B cell (primary cell): ENCODE measurements at regions not wholly inside any gene's neighbourhood (a gene's known extent, or its start where the extent isn't known, plus 50 kb on each side); places are given as distances from the start of the nearest gene placed in this dataset.

Source experiments
- ATAC-seq: fragments of 200-7000 bp; cut with Tn5 transposase; one replicate; pipeline ENCODE4 v1.10.0; 2021; ENCODE audit warnings: low read depth, mild to moderate bottlenecking, moderate number of reproducible peaks, moderate library complexity
- CTCF ChIA-PET: fragments of 350-600 bp; sonication (Branson Sonifier 250); formaldehyde crosslinking; loops from one replicate; lab custom pipeline; 2021; ENCODE audit warnings: antibody characterized with exemption, inconsistent platforms; lab: Charles Lee
- POLR2A ChIA-PET: fragments of 350-600 bp; sonication (Branson Sonifier 250); formaldehyde crosslinking; loops from one replicate; lab custom pipeline; 2021; ENCODE audit warnings: antibody characterized with exemption; lab: Charles Lee
- DNase-seq: peaks from one replicate; pipeline ENCODE4 v3.0.0; 2013
- H2AFZ ChIP-seq: 2 replicates; pipeline ENCODE4 v1.6.1; 2012; ENCODE audit warnings: mild to moderate bottlenecking, low read depth, low read length; ENCODE audit not compliant: insufficient read depth, poor library complexity, severe bottlenecking
- H3K27ac ChIP-seq, 2 donors: 1 replicate in 1 of 2; 2 replicates in 1 of 2; pipeline ENCODE4 v1.5.1; 2012 to 2013; ENCODE audit warnings: low read length in 2 of 2, mild to moderate bottlenecking in 2 of 2, moderate library complexity in 1 of 2
- H3K27me3 ChIP-seq, 4 experiments: fragments of 200-600 bp in 1 of 4; sonication (generic) in 1 of 4; replicated peaks in 1 of 4; 1 replicate in 2 of 4; 2 replicates in 2 of 4; pipeline versions ENCODE4 v1.6.1 to v1.7.0; 2013 to 2016; ENCODE audit warnings: low read length in 3 of 4, mild to moderate bottlenecking in 2 of 4, mixed read lengths in 1 of 4, moderate library complexity in 1 of 4; ENCODE audit not compliant: insufficient read depth in 4 of 4, control insufficient read depth in 3 of 4; ENCODE audit errors: control extremely low read depth in 1 of 4
- H3K36me3 ChIP-seq, 2 experiments: replicated peaks in 1 of 2; 1 replicate in 1 of 2; 2 replicates in 1 of 2; pipeline versions ENCODE4 v1.6.1 to v1.7.1; 2013; ENCODE audit warnings: low read length in 1 of 2; ENCODE audit not compliant: insufficient read depth in 2 of 2, control insufficient read depth in 1 of 2; ENCODE audit errors: control extremely low read depth in 1 of 2, extremely low read depth in 1 of 2
- H3K4me1 ChIP-seq, 2 donors: fragments of 200-600 bp in 1 of 2; sonication (generic) in 1 of 2; 1 replicate in 1 of 2; 2 replicates in 1 of 2; pipeline versions ENCODE4 v1.5.1 to v1.6.1; 2013 to 2017; ENCODE audit warnings: low read length in 2 of 2; ENCODE audit not compliant: control insufficient read depth in 2 of 2, insufficient read depth in 2 of 2
- H3K4me2 ChIP-seq: replicated peaks from 2 replicates; pipeline ENCODE3; 2012; ENCODE audit warnings: mild to moderate bottlenecking, low read depth, low read length; ENCODE audit not compliant: poor library complexity, severe bottlenecking
- H3K4me3 ChIP-seq, 5 experiments: fragments of 200-600 bp in 1 of 5; sonication (generic) in 1 of 5; 1 replicate in 3 of 5; 2 replicates in 2 of 5; pipeline versions ENCODE4 v1.5.1 to v1.7.0; 2011 to 2016; ENCODE audit warnings: low read length in 4 of 5, mild to moderate bottlenecking in 4 of 5, low read depth in 2 of 5, control low read depth in 1 of 5, moderate library complexity in 1 of 5; ENCODE audit not compliant: insufficient read depth in 1 of 5; ENCODE audit errors: control extremely low read depth in 1 of 5, extremely low read depth in 1 of 5
- H3K79me2 ChIP-seq: fragments of 200-600 bp; sonication (generic); one replicate; pipeline ENCODE4 v1.6.0; 2016; ENCODE audit warnings: low read length; ENCODE audit not compliant: control insufficient read depth, insufficient read depth
- H3K9ac ChIP-seq: fragments of 200-600 bp; sonication (generic); 2 replicates; pipeline ENCODE4 v1.6.1; 2017; ENCODE audit warnings: mild to moderate bottlenecking, low read length, moderate library complexity
- H3K9me3 ChIP-seq, 3 donors: one replicate each; pipeline versions ENCODE4 v1.6.1 to v1.7.1; 2013; ENCODE audit warnings: low read length in 2 of 3; ENCODE audit not compliant: control insufficient read depth in 2 of 3, insufficient read depth in 1 of 3; ENCODE audit errors: control extremely low read depth in 1 of 3
- H4K20me1 ChIP-seq: 2 replicates; pipeline ENCODE4 v1.6.0; 2012; ENCODE audit warnings: mild to moderate bottlenecking, low read length; ENCODE audit not compliant: insufficient read depth, control insufficient read depth, poor library complexity, severe bottlenecking
- H3K27ac Mint-ChIP-seq: one replicate; pipeline ENCODE4 v1.8.0; 2021; ENCODE audit warnings: mixed read lengths
- H3K27me3 Mint-ChIP-seq: one replicate; pipeline ENCODE4 v1.8.0; 2021; ENCODE audit warnings: mixed read lengths
- H3K4me1 Mint-ChIP-seq: one replicate; pipeline ENCODE4 v1.8.0; 2021; ENCODE audit warnings: mixed read lengths
- H3K4me3 Mint-ChIP-seq: one replicate; pipeline ENCODE4 v1.8.0; 2021; ENCODE audit warnings: mixed read lengths
- H3K9me3 Mint-ChIP-seq: one replicate; pipeline ENCODE4 v1.8.0; 2022; ENCODE audit warnings: mixed read lengths; ENCODE audit not compliant: insufficient read depth
- EZH2 ChIP-seq: IDR thresholded peaks from 2 replicates; pipeline ENCODE4 v1.6.1; 2012; ENCODE audit warnings: borderline replicate concordance, low read depth, mild to moderate bottlenecking, moderate library complexity, low read length; ENCODE audit not compliant: insufficient read depth, poor library complexity, severe bottlenecking
- WGBS: methylation state at CpG from one replicate; pipeline ENCODE4 v1.1.5; 2013; ENCODE audit warnings: missing lambda C conversion rate; ENCODE audit not compliant: insufficient coverage; 5-methylcytosine and 5-hydroxymethylcytosine counted together
- intact Hi-C: fragments of 100-400 bp; cut with micrococcal nuclease; formaldehyde crosslinking; loops from one replicate; pipeline ENCODE4 v1.10.0; 2022
- TF ChIP-seq, protein P1 (sequence below): fragments of 200-600 bp; IDR thresholded peaks from one replicate; pipeline ENCODE4 v1.8.0; 2022; ENCODE audit warnings: antibody characterized with exemption, mild to moderate bottlenecking

DNA sequence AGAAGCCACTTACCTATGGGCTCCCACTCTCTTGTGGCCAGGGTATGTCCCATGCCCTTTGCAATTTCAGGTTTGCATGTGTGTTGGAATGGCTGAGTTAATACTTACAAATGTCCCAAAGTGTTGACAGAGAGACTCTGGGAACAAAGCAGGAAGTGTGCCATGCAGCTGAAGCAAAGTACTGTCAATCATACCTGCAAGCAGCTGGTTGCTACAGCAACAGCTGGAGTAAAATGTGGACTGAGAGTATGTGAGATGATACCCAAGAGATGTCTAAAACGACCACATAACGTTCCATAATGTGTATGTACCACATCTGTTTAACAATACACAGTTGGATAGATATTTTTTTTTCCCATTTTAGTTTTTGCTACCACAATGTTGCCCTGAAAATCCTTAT lies 82.8 kb upstream of the CAMK2D start:
- H3K9ac ChIP-seq: no peak overlapping the region
- H3K36me3 ChIP-seq: no peaks in the 10 kb centered on the region
- Mint-ChIP-seq H3K4me3 (no peak overlapping the region), H3K27me3 (peaks cover 6% of the 10 kb centered on the region), H3K9me3 (no peaks in the 10 kb centered on the region), H3K27ac (no peak overlapping the region), H3K4me1 (peaks cover 7% of the 10 kb centered on the region)
- ChIA-PET POLR2A (no interaction called here), CTCF (no interaction called here)
- H3K4me1 ChIP-seq: no peaks in the 10 kb centered on the region
- DNase-seq: no peak
- intact Hi-C loops: no loop called here
- WGBS: no CpG with 5 or more reads among the region's 2 CpGs
- ATAC-seq: no peak
- no peaks in the 10 kb centered on the region for H3K79me2 ChIP-seq
- no peak overlapping the region for H3K4me3 ChIP-seq
- no peak overlapping the region for H3K4me2 ChIP-seq
- TF ChIP-seq EZH2: no peak
- TF ChIP-seq, protein P1, sequence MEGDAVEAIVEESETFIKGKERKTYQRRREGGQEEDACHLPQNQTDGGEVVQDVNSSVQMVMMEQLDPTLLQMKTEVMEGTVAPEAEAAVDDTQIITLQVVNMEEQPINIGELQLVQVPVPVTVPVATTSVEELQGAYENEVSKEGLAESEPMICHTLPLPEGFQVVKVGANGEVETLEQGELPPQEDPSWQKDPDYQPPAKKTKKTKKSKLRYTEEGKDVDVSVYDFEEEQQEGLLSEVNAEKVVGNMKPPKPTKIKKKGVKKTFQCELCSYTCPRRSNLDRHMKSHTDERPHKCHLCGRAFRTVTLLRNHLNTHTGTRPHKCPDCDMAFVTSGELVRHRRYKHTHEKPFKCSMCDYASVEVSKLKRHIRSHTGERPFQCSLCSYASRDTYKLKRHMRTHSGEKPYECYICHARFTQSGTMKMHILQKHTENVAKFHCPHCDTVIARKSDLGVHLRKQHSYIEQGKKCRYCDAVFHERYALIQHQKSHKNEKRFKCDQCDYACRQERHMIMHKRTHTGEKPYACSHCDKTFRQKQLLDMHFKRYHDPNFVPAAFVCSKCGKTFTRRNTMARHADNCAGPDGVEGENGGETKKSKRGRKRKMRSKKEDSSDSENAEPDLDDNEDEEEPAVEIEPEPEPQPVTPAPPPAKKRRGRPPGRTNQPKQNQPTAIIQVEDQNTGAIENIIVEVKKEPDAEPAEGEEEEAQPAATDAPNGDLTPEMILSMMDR: no peak
- no peaks in the 10 kb centered on the region for H3K27me3 ChIP-seq
- H2AFZ ChIP-seq: no peak overlapping the region
- H3K27ac ChIP-seq: no peak overlapping the region
- H3K9me3 ChIP-seq: no peaks in the 10 kb centered on the region
- H4K20me1 ChIP-seq: no peaks in the 10 kb centered on the region

DNA sequence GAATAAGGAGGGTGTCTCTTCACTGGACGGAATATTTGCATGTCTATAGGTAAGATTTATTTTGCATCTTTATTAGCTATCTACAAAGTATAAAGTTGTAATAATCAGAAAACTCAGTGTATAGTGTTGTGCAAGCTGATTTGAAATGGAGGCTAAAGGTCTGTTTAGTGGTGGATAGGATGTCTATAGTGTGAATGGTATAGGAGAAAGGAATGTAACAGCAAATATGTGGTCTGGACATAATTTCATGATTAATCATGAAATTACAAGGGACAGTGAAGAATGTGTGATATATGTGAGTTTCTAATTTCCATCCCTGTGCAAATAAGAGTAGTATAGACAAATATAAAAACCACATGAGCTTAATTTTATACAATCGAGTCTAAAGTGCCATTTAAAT lies 79.3 kb upstream of the CAMK2D start:
- peaks cover 6% of the 10 kb centered on the region for H3K27me3 Mint-ChIP-seq
- intact Hi-C loops: no loop called here
- POLR2A ChIA-PET: no interaction called here

More for the DNA sequence above, 79.3 kb upstream of the CAMK2D start:
- Histone ChIP-seq H3K27me3 (no peaks in the 10 kb centered on the region), H2AFZ (no peak overlapping the region), H3K27ac (no peak overlapping the region), H3K4me3 (no peak overlapping the region), H3K79me2 (no peaks in the 10 kb centered on the region), H3K9me3 (no peaks in the 10 kb centered on the region), H4K20me1 (no peaks in the 10 kb centered on the region), H3K4me2 (no peak overlapping the region), H3K4me1 (peaks cover 4 to 8% of the 10 kb centered on the region in 2 donors), H3K9ac (no peak overlapping the region), H3K36me3 (no peaks in the 10 kb centered on the region)
- no peak overlapping the region for H3K27ac Mint-ChIP-seq
- ATAC-seq: no peak
- H3K4me3 Mint-ChIP-seq: no peak overlapping the region
- no peaks in the 10 kb centered on the region for H3K9me3 Mint-ChIP-seq
- WGBS: no CpG with 5 or more reads among the region's 2 CpGs
- CTCF ChIA-PET: interaction anchor here (0.6 kb wide), 1 partner anchor 449 kb away, joined by 3 read pairs; no protein-coding TSS in a partner anchor
- peaks cover 14% of the 10 kb centered on the region for H3K4me1 Mint-ChIP-seq
- no peak for DNase-seq
- TF ChIP-seq EZH2: no peak
- TF ChIP-seq, protein P1: no peak
